ENCODE measurements at regions not wholly inside any gene's neighbourhood (a gene's known extent, or its start where the extent isn't known, plus 50 kb on each side); places are given as distances from the start of the nearest gene placed in this dataset.

- no peaks in the 10 kb centered on the region for H4K20me1 ChIP-seq (ENCODE audit: insufficient read depth)
- CTCF ChIA-PET: no interaction called here
- no peaks in the 10 kb centered on the region for H3K36me3 ChIP-seq (replicated peaks in 1 of 2; ENCODE audit: control insufficient read depth in 1 of 2, insufficient read depth in 2 of 2, low read length in 1 of 2)
- no peaks in the 10 kb centered on the region for H3K9me3 ChIP-seq
- TF ChIP-seq RFX5 (IDR thresholded peaks at IDR 0.05; ENCODE audit: low read length) (no peak), ZBTB33 (IDR thresholded peaks at IDR 0.05; ENCODE audit: borderline replicate concordance, low read depth) (no peak), EP300 (IDR thresholded peaks at IDR 0.05; ENCODE audit: borderline replicate concordance in 1 of 2, low read depth in 1 of 2, low read length in 1 of 2) (no peak), GABPA (IDR thresholded peaks at IDR 0.05; ENCODE audit: low read depth) (no peak), NFIC (IDR thresholded peaks at IDR 0.05; ENCODE audit: borderline replicate concordance) (no peak), CHD2 (IDR thresholded peaks at IDR 0.05; ENCODE audit: low read length, partially characterized antibody) (no peak), REST (IDR thresholded peaks at IDR 0.05; ENCODE audit: low read depth, low read length) (no peak), USF2 (IDR thresholded peaks at IDR 0.05; ENCODE audit: borderline replicate concordance, low read depth, low read length) (no peak), FOXJ3 (CRISPR knock-in tag; IDR thresholded peaks at IDR 0.05) (no peak), MEF2A (IDR thresholded peaks at IDR 0.05; ENCODE audit: borderline replicate concordance, low read depth) (no peak), POLR2AphosphoS5 (IDR thresholded peaks at IDR 0.05; ENCODE audit: low read depth, low read length) (no peak), RAD21 (IDR thresholded peaks at IDR 0.05; ENCODE audit: low read length) (no peak)
- H3K4me3 ChIP-seq (ENCODE audit: low read depth in 2 of 2, low read length in 1 of 2): no peak overlapping the region
- POLR2A ChIA-PET: no interaction called here
- H3K27me3 ChIP-seq (ENCODE audit: insufficient read depth): no peaks in the 10 kb centered on the region
- H3K9me2 ChIP-seq: no peaks in the 10 kb centered on the region
- H3K4me1 ChIP-seq (ENCODE audit: control insufficient read depth in 1 of 2, insufficient read depth in 2 of 2, low read depth in 1 of 2, low read length in 1 of 2): no peaks in the 10 kb centered on the region
- H2AFZ ChIP-seq (ENCODE audit: low read depth): no peak overlapping the region
- no peaks in the 10 kb centered on the region for H3F3A ChIP-seq (replicated peaks; ENCODE audit: insufficient read depth)
- H3K9ac ChIP-seq: no peak overlapping the region
- H3K4me2 ChIP-seq: no peak overlapping the region
- no peak overlapping the region for H3K27ac ChIP-seq (ENCODE audit: low read depth in 2 of 2, low read length in 1 of 2)
- no peak for DNase-seq
- no peaks in the 10 kb centered on the region for H3K79me2 ChIP-seq (ENCODE audit: insufficient read depth)
Measured at GRCh38 chr12:17778242-17778641, 311.8 kb downstream of the RERGL start.

GRCh38 chr12:17763366-17763765 lies 326.6 kb downstream of the RERGL start:
- Histone ChIP-seq H3K4me1 (ENCODE audit: control insufficient read depth in 1 of 2, insufficient read depth in 2 of 2, low read depth in 1 of 2, low read length in 1 of 2) (no peaks in the 10 kb centered on the region), H3K9me2 (no peaks in the 10 kb centered on the region), H3K36me3 (replicated peaks in 1 of 2; ENCODE audit: control insufficient read depth in 1 of 2, insufficient read depth in 2 of 2, low read length in 1 of 2) (no peaks in the 10 kb centered on the region), H3K27me3 (ENCODE audit: insufficient read depth) (no peaks in the 10 kb centered on the region), H3K9me3 (no peaks in the 10 kb centered on the region), H3K9ac (no peak overlapping the region), H3K27ac (ENCODE audit: low read depth in 2 of 2, low read length in 1 of 2) (no peak overlapping the region), H3K4me2 (no peak overlapping the region), H3F3A (replicated peaks; ENCODE audit: insufficient read depth) (no peaks in the 10 kb centered on the region), H4K20me1 (ENCODE audit: insufficient read depth) (no peaks in the 10 kb centered on the region), H2AFZ (ENCODE audit: low read depth) (no peak overlapping the region), H3K79me2 (ENCODE audit: insufficient read depth) (no peaks in the 10 kb centered on the region), H3K4me3 (ENCODE audit: low read depth in 2 of 2, low read length in 1 of 2) (no peak overlapping the region)
- no peak for DNase-seq
- ChIA-PET POLR2A (no interaction called here), CTCF (no interaction called here)
- WGBS (ENCODE audit: low lambda C conversion rate): 5% methylated on average over 4 of the region's 4 CpGs
- TF ChIP-seq EZH2phosphoT487 (IDR thresholded peaks at IDR 0.05; ENCODE audit: borderline replicate concordance, low read depth) (no peak), YY1 (IDR thresholded peaks at IDR 0.05; ENCODE audit: low read depth) (no peak), REST (IDR thresholded peaks at IDR 0.05; ENCODE audit: low read depth, low read length) (no peak), NRF1 (IDR thresholded peaks at IDR 0.05; ENCODE audit: low read depth, low read length) (no peak), TAF1 (IDR thresholded peaks at IDR 0.05; ENCODE audit: borderline replicate concordance, low read depth, low read length) (no peak)
